Mammary epithelial cell (primary cell): ENCODE measurements at regions not wholly inside any gene's neighbourhood (a gene's known extent, or its start where the extent isn't known, plus 50 kb on each side); places are given as distances from the start of the nearest gene placed in this dataset.

ENCODE experiments used
- CTCF ChIP-seq, 2 donors: IDR thresholded peaks in 1 of 2; conservative IDR thresholded peaks in 1 of 2; 2 replicates each; pipeline ENCODE4 v1.5.1; 2011 to 2012; ENCODE audit warnings: inconsistent platforms in 2 of 2, low read length in 2 of 2, mild to moderate bottlenecking in 2 of 2, control low read depth in 1 of 2, low read depth in 1 of 2; ENCODE audit not compliant: insufficient read depth in 1 of 2; ENCODE audit errors: extremely low read depth in 1 of 2
- EZH2 ChIP-seq: IDR thresholded peaks from 2 replicates; pipeline ENCODE4 v1.6.1; 2012; ENCODE audit warnings: low read length, inconsistent platforms, borderline replicate concordance

GRCh38 chr3:87164245-87164644 lies 62.9 kb upstream of the CHMP2B start:
- TF ChIP-seq CTCF (conservative IDR thresholded peaks at IDR 0.05 in 1 of 2, IDR thresholded peaks at IDR 0.05 in 1 of 2; ENCODE audit: extremely low read depth in 1 of 2, insufficient read depth in 1 of 2, low read depth in 1 of 2, low read length in 2 of 2) (no peak), EZH2 (no peak)
